ENCODE measurements at regions not wholly inside any gene's neighbourhood (a gene's known extent, or its start where the extent isn't known, plus 50 kb on each side); places are given as distances from the start of the nearest gene placed in this dataset.

DNA sequence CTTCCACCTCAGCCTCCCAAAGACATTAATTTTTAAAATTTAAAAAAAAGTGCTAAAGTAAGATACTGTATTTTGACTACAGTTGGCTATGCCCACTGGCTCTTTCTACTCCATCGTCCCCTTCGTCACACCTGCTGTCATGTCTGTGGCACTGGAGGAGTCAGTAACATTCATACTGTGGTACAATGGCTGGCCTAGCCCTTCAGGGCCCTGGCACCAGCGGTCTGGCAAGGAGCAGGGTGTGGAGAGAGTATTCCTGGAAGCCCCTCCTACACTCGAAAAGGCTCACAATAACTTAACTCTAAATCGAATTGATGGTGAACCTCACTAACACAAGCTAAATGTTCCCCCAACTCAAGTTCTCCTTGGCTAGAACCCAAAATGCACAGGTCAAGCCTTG lies 89.7 kb upstream of the RASGRF1 start:
- TF ChIP-seq POLR2A (IDR thresholded peaks at IDR 0.05), result no peak
- TF ChIP-seq, protein P1, sequence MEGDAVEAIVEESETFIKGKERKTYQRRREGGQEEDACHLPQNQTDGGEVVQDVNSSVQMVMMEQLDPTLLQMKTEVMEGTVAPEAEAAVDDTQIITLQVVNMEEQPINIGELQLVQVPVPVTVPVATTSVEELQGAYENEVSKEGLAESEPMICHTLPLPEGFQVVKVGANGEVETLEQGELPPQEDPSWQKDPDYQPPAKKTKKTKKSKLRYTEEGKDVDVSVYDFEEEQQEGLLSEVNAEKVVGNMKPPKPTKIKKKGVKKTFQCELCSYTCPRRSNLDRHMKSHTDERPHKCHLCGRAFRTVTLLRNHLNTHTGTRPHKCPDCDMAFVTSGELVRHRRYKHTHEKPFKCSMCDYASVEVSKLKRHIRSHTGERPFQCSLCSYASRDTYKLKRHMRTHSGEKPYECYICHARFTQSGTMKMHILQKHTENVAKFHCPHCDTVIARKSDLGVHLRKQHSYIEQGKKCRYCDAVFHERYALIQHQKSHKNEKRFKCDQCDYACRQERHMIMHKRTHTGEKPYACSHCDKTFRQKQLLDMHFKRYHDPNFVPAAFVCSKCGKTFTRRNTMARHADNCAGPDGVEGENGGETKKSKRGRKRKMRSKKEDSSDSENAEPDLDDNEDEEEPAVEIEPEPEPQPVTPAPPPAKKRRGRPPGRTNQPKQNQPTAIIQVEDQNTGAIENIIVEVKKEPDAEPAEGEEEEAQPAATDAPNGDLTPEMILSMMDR (IDR thresholded peaks at IDR 0.05), result no peak

Measured in uterus (tissue), 2 donors.